Panc1 (cell line): ENCODE measurements at regions not wholly inside any gene's neighbourhood (a gene's known extent, or its start where the extent isn't known, plus 50 kb on each side); places are given as distances from the start of the nearest gene placed in this dataset.

Experiments used
- ATAC-seq: fragments of 200-7000 bp; cut with Tn5 transposase; 2 replicates; pipeline ENCODE4 v1.9.1; 2020; ENCODE audit warnings: mild to moderate bottlenecking, moderate library complexity
- BruUV-seq: library from RNA; stranded (reverse); fragments of 400-500 nt; replicated peaks from 2 replicates; lab custom pipeline; 2021; lab: Mats Ljungman, UMichigan
- CTCF ChIA-PET: fragments of 300-600 bp; sonication (Branson Sonifier 250); formaldehyde crosslinking; loops from one replicate; lab custom pipeline; 2022; ENCODE audit warnings: antibody characterized with exemption; lab: Charles Lee
- POLR2A ChIA-PET: fragments of 300-600 bp; sonication (Branson Sonifier 250); formaldehyde crosslinking; loops from one replicate; lab custom pipeline; 2022; ENCODE audit warnings: antibody characterized with exemption; lab: Charles Lee
- DNase-seq: peaks from one replicate; pipeline ENCODE4 v3.0.0-alpha.2; 2010; ENCODE audit warnings: low read depth, low spot score
- H3K27ac ChIP-seq: 2 replicates; pipeline ENCODE4 v1.5.1; 2011; ENCODE audit warnings: mild to moderate bottlenecking, low read length, inconsistent platforms
- H3K27me3 ChIP-seq: fragments of 200-500 bp; sonication (Bioruptor generic); 2 replicates; pipeline ENCODE4 v1.6.0; 2014; ENCODE audit warnings: low read length, inconsistent platforms; ENCODE audit not compliant: control insufficient read depth, insufficient read depth
- H3K36me3 ChIP-seq: fragments of 200-500 bp; sonication (Bioruptor generic); 2 replicates; pipeline ENCODE4 v1.5.1; 2014; ENCODE audit warnings: inconsistent platforms, mild to moderate bottlenecking, low read length, moderate library complexity; ENCODE audit not compliant: control insufficient read depth, insufficient read depth
- H3K4me1 ChIP-seq: 2 replicates; pipeline ENCODE4 v1.5.1; 2011; ENCODE audit warnings: inconsistent platforms, mild to moderate bottlenecking, low read length, moderate library complexity; ENCODE audit not compliant: control insufficient read depth, insufficient read depth
- H3K4me3 ChIP-seq, 2 experiments: 2 replicates each; pipeline ENCODE4 v1.5.1; 2011 to 2012; ENCODE audit warnings: low read depth in 2 of 2, low read length in 2 of 2, mild to moderate bottlenecking in 2 of 2, inconsistent platforms in 1 of 2, moderate library complexity in 1 of 2
- H3K9me3 ChIP-seq: fragments of 200-500 bp; sonication (Bioruptor generic); 2 replicates; pipeline ENCODE4 v1.5.1; 2014; ENCODE audit warnings: low read depth, mild to moderate bottlenecking, inconsistent platforms, low read length, moderate library complexity; ENCODE audit not compliant: control insufficient read depth, insufficient read depth
- CTCF ChIP-seq: fragments of 450-650 bp; IDR thresholded peaks from 2 replicates; pipeline ENCODE4 v1.5.1; 2017; ENCODE audit warnings: mild to moderate bottlenecking
- POLR2AphosphoS5 ChIP-seq: IDR thresholded peaks from 2 replicates; pipeline ENCODE4 v1.6.1; 2012; ENCODE audit warnings: mild to moderate bottlenecking, low read depth, low read length, moderate library complexity
- REST ChIP-seq, 2 experiments: IDR thresholded peaks; 2 replicates each; pipeline ENCODE4 v1.6.1; 2011 to 2012; ENCODE audit warnings: low read depth in 2 of 2, control low read depth in 1 of 2, low read length in 1 of 2, mild to moderate bottlenecking in 1 of 2, moderate library complexity in 1 of 2; ENCODE audit not compliant: insufficient read depth in 1 of 2
- SIN3A ChIP-seq: IDR thresholded peaks from 2 replicates; pipeline ENCODE4 v1.6.1; 2012; ENCODE audit warnings: low read depth, mild to moderate bottlenecking, low read length, moderate library complexity, borderline replicate concordance; ENCODE audit not compliant: insufficient read depth
- TCF7L2 ChIP-seq: IDR thresholded peaks from 2 replicates; pipeline ENCODE4 v1.6.1; 2011; ENCODE audit warnings: mild to moderate bottlenecking, low read depth, low read length, inconsistent platforms
- in situ Hi-C: cut with HindIII; loops from 2 replicates; pipeline ENCODE4 v1.10.0; 2016; ENCODE audit warnings: low sequenced_read_pairs, low pct_unique_long_range_greater_than_20kb
- intact Hi-C: fragments of 100-400 bp; cut with micrococcal nuclease; formaldehyde crosslinking; loops from one replicate; pipeline ENCODE4 v1.10.0; 2022; ENCODE audit not compliant: unreplicated experiment

- in situ Hi-C loops: no loop called here
- ATAC-seq (no peak), DNase-seq (no peak)
- Histone ChIP-seq H3K4me1 (no peaks in the 10 kb centered on the region), H3K27me3 (no peaks in the 10 kb centered on the region; the same call in 1 of the 2 replicates), H3K4me3 (no peak overlapping the region), H3K27ac (no peak overlapping the region), H3K9me3 (no peaks in the 10 kb centered on the region), H3K36me3 (no peaks in the 10 kb centered on the region)
- no TSS peak for BruUV-seq
- ChIA-PET POLR2A (no interaction called here), CTCF (no interaction called here)
- intact Hi-C loops: no loop called here
- TF ChIP-seq CTCF: no peak
- TF ChIP-seq SIN3A: no peak
- TF ChIP-seq TCF7L2: no peak
- no peak for TF ChIP-seq REST (IDR thresholded peaks at IDR 0.05; ENCODE audit: insufficient read depth in 1 of 2, low read depth in 2 of 2, low read length in 1 of 2)
- TF ChIP-seq POLR2AphosphoS5: no peak
Measured at GRCh38 chr5:166427211-166427610, 1864.2 kb upstream of the WWC1 start.

GRCh38 chr5:166428264-166428803, 1863.1 kb upstream of the WWC1 start:
- intact Hi-C loops: no loop called here
- no peak for DNase-seq
- no peaks in the 10 kb centered on the region for H3K4me1 ChIP-seq
- H3K36me3 ChIP-seq: no peaks in the 10 kb centered on the region
- in situ Hi-C loops: no loop called here
- no peak for TF ChIP-seq CTCF
- TF ChIP-seq POLR2AphosphoS5: no peak
- TF ChIP-seq SIN3A: no peak
- no peak for TF ChIP-seq TCF7L2
- TF ChIP-seq REST (IDR thresholded peaks at IDR 0.05; ENCODE audit: insufficient read depth in 1 of 2, low read depth in 2 of 2, low read length in 1 of 2): no peak
- H3K27me3 ChIP-seq: no peaks in the 10 kb centered on the region; the same call in 1 of the 2 replicates
- no peak for ATAC-seq
- no peak overlapping the region for H3K27ac ChIP-seq
- H3K9me3 ChIP-seq: no peaks in the 10 kb centered on the region
- BruUV-seq: no TSS peak
- CTCF ChIA-PET: no interaction called here
- H3K4me3 ChIP-seq: no peak overlapping the region
- POLR2A ChIA-PET: no interaction called here
